NCI-H82 treated with DMSO at 0.1 percent for 48 hours (cell line): ENCODE measurements at regions not wholly inside any gene's neighbourhood (a gene's known extent, or its start where the extent isn't known, plus 50 kb on each side); places are given as distances from the start of the nearest gene placed in this dataset.

Source experiments
- DNase-seq: peaks from one replicate; lab custom pipeline; 2025; ENCODE audit not compliant: unreplicated experiment; lab: John Stamatoyannopoulos, UW

GRCh38 chr1:219405531-219406331, 207.2 kb downstream of the ZC3H11B start:
- DNase-seq, result no peak

DNA sequence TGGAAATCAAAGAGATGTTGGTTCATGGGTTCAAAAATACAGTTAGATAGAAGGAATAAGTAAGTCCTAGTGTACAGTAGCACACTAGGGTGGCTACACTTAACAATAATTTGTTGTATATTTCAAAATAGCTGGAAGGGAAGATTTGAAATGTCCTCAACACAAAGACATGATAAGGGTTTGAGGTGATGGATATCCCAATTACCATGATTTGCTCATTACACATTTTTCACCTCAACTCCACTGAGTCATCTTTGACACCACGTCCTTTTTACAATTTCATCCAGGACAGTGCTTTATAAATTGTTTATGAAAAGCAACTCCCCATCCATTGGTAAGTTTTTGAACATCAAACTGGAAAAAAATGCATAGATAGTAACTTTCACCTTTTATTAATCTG, 208.3 kb downstream of the ZC3H11B start:
- no peak for DNase-seq

DNA sequence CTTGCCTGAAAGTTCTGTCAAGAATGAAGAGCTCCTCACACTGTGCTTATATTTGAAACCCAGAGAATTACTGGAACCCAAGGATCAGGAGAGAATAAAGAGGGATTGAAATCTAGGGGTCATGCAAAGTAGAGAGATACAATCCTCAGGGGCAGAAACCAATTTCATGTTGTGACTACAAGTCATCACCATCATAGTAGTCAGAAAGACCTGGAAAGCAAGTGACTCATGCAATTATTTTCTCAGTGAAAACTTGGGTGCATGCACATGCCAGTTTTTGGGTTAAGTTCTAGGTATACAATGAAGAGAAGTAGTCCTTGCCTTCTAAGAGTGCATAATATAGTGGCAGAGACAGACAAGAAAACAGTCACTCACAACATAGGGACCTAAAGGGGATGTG, 210.0 kb downstream of the ZC3H11B start:
- DNase-seq, result no peak

DNA sequence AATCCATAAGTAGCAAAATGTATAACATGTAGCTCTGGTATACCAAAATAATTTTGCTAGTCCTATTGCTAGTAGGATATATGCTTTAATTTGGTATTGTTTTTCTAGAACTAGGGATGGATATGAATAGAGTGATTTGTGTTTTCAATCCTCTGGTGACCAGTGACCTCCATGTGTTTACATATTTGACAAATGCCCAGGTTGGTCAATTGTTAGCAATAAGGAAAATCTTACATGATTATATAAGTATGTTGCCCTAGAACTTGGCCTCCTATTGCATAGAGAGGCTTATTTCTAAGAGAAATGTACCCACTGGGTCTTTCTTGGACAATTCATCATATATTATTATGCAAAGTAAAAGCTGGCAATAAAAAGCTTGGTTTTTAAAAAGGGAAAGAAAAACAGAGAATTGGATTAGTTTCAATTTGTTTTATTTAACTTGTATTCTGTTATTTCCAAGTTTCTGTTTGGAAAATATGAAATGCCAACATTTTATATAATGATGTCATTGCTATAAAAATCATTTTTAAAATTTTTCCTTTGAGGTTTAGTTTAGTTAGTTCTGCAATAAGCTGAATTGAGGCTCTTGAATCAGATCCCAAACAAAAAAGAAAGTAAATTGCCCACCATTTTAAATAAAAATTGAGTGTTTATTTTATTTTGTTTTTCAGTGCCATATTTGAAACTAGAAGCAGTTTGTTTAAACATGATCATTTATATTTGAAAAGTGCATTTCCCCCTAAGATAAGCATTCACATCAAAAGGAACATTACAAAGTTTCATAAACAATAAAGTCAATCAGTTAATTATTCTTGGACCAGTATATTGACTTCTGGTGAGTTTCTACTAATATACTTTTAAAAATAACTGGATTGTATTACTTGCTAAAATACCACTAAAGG, 210.9 kb downstream of the ZC3H11B start:
- DNase-seq, result no peak

DNA sequence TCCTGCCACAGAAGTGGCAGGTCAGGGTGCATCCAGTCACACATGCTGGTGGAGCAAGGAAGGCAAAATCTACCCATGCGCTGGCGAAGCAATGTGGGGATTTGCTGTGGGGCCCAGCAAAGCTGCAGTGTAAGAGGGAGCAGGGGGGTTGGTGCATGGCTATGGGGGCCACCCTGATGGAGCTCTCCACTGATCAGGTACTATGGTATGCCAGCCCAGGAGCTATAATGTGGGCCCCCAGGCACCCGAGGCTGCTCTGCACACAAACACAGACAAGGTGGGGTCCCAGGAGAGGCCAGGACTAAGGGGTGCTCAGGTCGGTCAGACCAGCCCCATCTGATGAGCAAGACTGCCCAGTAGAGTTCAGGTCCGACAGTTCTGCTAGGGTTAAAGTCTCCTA, 213.5 kb downstream of the ZC3H11B start:
- no peak for DNase-seq

DNA sequence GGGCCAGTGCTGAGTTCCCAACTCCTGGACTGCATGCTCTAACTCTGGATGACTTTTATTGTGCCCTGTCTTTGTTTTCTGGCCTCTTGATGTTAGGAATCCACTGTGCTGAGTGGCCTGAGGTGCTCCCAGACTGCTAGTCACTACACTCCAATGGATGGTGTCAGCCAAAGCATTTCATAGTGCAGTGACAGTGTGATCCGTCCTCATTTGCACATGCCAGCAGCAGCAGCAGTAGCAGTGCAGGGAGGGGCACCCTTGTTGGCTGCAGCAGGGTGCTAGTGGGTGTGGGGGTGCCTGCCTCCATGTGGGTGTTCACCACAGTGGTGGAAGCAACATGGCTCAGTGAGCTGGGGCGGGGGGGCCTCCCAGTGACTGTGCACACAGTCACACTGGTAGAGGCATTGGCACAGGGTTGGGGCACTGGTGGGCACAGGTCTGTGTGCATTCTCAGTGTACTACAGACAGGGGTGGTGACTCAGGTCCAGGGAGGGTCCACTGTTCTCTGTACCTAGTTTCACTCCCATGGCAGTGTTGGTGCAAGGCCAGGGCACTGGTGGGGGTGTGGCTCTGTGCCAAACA, 214.0 kb downstream of the ZC3H11B start:
- DNase-seq, result no peak

DNA sequence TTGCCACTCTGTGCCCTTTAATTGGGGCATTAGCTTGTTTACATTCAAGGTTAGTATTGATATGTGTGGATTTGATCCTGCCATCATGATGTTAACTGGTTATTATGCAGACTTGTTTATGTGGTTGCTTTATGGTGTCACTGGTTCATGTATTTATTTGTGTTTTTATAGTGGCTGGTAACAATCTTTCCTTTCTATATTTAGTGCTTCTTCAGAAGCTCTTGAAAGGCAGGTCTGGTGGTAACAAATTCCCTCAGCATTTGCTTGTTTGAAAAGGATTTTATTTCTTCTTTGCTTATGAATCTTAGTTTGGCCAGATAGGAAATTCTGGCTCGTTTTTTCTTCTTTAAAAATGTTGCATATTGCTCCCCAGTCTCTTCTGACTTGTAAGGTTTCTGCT, 215.4 kb downstream of the ZC3H11B start:
- no peak for DNase-seq

DNA sequence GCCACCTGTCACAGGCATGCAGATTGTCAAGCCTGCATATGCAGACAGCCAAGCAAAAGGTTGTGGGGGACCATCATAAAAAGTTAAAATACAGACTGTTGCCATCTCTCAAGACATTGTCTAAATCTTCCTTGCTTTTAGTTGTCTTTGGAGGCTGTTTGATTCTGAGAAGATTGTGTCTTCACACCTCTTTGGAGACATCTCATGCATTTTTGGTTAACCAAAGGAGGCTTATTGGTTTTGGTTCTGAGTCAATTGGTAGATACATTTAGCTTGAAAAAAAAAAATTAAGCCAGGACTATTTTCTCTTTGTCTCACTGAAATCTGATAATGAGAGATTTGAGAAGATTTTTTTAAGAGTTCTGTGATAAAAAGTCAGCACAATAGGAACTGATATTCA, 217.6 kb downstream of the LYPLAL1 start:
- DNase-seq, result no peak

GRCh38 chr1:219387211-219387610, 213.5 kb downstream of the LYPLAL1 start:
- DNase-seq, result no peak

- peak; percentile 12 for DNase-seq
Observed at GRCh38 chr1:219385787-219386427, 212.2 kb downstream of the LYPLAL1 start.

GRCh38 chr1:219383281-219383680, 209.6 kb downstream of the LYPLAL1 start:
- no peak for DNase-seq

GRCh38 chr1:219381396-219381795, 207.7 kb downstream of the LYPLAL1 start:
- DNase-seq, result no peak

DNA sequence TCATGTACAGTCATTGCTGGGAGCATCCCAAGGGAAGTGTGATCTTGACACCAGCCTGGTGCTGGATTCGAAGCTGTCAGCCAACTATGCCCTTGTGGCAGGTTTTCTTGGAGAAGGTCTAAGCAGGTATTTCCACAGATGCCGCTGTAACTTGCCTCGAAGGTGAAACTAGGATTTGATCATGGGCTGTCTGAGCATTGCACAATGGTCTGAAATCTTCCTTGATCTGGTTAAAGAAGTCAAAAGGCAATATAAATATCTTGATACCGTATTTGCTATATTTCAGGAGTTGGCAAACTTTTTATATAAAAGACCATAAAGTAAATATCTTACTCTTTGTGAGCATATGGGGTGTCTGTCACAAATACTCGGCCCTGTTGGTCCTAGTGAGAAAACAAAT, 206.8 kb downstream of the LYPLAL1 start:
- DNase-seq, result no peak

DNA sequence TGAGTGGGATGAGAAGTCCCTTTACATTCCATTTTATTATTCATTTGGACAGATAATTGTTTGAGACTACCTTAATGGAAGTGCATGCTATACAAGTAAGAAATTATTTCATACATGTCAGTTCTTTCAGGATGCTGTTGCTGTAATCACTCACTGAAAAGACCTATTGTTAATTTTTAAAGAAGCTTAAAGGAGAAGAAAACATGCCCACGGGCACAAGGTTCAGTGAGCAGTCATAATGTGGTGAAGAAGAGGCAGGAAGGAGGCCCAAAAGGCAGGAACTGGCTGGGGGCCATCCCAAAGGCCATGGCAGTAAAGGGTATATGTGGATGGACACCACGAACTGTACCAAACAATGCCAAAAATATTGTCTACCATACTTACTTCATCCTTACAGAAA, 206.0 kb downstream of the LYPLAL1 start:
- DNase-seq, result no peak

DNA sequence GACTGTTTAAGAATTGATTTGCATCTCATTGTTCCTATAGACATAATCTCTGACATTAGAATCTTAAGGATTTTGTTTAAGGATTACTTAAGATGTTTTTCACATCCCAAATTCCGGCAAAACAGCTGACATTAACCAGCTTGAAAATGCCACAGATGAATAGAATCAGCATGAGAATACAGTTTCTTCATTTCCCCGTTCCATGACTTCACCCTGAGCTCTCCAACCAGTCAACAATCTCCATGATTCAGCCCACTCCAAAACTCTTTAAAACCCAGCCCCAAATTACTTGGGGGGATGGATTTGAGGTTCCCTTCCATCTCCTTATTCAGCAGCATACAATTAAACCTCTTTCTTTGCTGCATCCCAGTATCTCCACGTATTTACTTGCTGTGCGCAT, 201.0 kb downstream of the LYPLAL1 start:
- DNase-seq, result no peak

- DNase-seq, result no peak
Observed at GRCh38 chr1:219374046-219374566, 200.4 kb downstream of the LYPLAL1 start.

DNA sequence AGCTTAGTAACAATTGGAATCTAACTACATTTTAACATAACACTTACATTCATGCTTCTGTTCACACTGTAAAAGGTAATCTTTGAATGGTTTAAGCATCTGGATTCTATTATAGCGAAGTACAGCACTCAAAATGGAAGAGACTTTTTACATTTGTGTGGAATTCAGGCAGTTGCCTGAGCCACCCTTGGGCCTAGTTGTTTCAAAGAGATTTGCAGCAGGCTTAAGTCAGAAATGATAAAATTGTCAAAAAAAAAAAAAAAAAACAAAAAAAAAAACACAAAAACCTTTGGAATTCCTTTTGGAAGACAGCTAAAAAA, 199.9 kb downstream of the LYPLAL1 start:
- no peak for DNase-seq

GRCh38 chr1:219372916-219373615, 199.4 kb downstream of the LYPLAL1 start:
- DNase-seq, result peak; percentile 42

DNA sequence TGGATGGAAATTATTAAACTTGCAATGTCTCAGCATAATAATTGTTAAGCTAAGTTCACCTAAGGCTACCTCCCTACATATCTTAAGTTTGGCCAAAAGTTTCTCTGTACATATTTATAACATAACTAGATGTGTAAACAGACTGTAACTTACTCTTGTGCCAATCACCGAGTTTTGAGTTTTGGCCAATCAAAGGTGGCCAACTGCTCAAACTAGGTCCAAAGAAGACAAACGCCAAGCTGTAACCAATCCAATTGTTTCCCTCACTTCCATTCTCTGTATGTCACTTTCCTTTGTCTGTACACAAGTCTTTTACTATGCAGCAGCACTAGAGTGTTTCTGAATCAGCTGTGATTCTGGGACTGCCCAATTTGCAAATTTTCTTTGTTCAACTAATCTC, 197.8 kb downstream of the LYPLAL1 start:
- DNase-seq, result no peak

- no peak for DNase-seq
Observed at GRCh38 chr1:219367496-219367895, 193.8 kb downstream of the LYPLAL1 start.

- no peak for DNase-seq
Observed at GRCh38 chr1:219365451-219365850, 191.8 kb downstream of the LYPLAL1 start.
